Smooth muscle cell (in vitro differentiated cells): ENCODE measurements at regions not wholly inside any gene's neighbourhood (a gene's known extent, or its start where the extent isn't known, plus 50 kb on each side); places are given as distances from the start of the nearest gene placed in this dataset.

Experiments used
- DNase-seq: peaks from one replicate; lab custom pipeline; 2025; ENCODE audit not compliant: unreplicated experiment; lab: John Stamatoyannopoulos, UW
- H2AFZ ChIP-seq: fragments of 200-600 bp; sonication (generic); 2 replicates; pipeline ENCODE4 v1.6.0; 2016; ENCODE audit warnings: antibody characterized with exemption, low read depth, mild to moderate bottlenecking
- H3F3A ChIP-seq: fragments of 200-600 bp; sonication (generic); 2 replicates; pipeline ENCODE4 v1.6.0; 2017; ENCODE audit warnings: antibody characterized with exemption, low read depth
- H3K27ac ChIP-seq: fragments of 200-600 bp; sonication (generic); 2 replicates; pipeline ENCODE4 v1.5.1; 2016; ENCODE audit warnings: low read depth, mild to moderate bottlenecking
- H3K27me3 ChIP-seq: fragments of 200-600 bp; sonication (generic); 2 replicates; pipeline ENCODE4 v1.6.1; 2016; ENCODE audit warnings: low read depth, mild to moderate bottlenecking
- H3K36me3 ChIP-seq: fragments of 200-600 bp; sonication (generic); 2 replicates; pipeline ENCODE4 v1.5.1; 2016; ENCODE audit warnings: low read depth
- H3K4me1 ChIP-seq: fragments of 200-600 bp; sonication (generic); 2 replicates; pipeline ENCODE4 v1.5.1; 2016; ENCODE audit warnings: low read depth
- H3K4me2 ChIP-seq: fragments of 200-600 bp; sonication (generic); 2 replicates; pipeline ENCODE4 v1.6.0; 2016; ENCODE audit warnings: mild to moderate bottlenecking
- H3K4me3 ChIP-seq: fragments of 200-600 bp; sonication (generic); 2 replicates; pipeline ENCODE4 v1.5.1; 2016; ENCODE audit warnings: mild to moderate bottlenecking
- H3K79me2 ChIP-seq: fragments of 200-600 bp; sonication (generic); 2 replicates; pipeline ENCODE4 v1.6.0; 2016; ENCODE audit warnings: low read depth, mild to moderate bottlenecking
- H3K9ac ChIP-seq: fragments of 200-600 bp; sonication (generic); 2 replicates; pipeline ENCODE4 v1.6.0; 2016; ENCODE audit warnings: low read depth
- H3K9me3 ChIP-seq: fragments of 200-600 bp; sonication (generic); replicated peaks from 2 replicates; pipeline ENCODE4 v1.5.1; 2016; ENCODE audit warnings: low read depth
- H4K20me1 ChIP-seq: fragments of 200-600 bp; sonication (generic); 2 replicates; pipeline ENCODE4 v1.6.0; 2016; ENCODE audit warnings: low read depth
- WGBS: methylation state at CpG from one replicate; pipeline ENCODE4 v1.1.7; 2016; ENCODE audit warnings: low lambda C conversion rate; 5-methylcytosine and 5-hydroxymethylcytosine counted together
- TF ChIP-seq, protein P1 (sequence below): fragments of 200-600 bp; sonication (generic); IDR thresholded peaks from 2 replicates; pipeline ENCODE4 v1.5.1; 2017; ENCODE audit warnings: borderline replicate concordance, mild to moderate bottlenecking, antibody characterized with exemption; ENCODE audit not compliant: insufficient read depth, poor library complexity, severe bottlenecking

GRCh38 chr16:17532338-17532995 lies 61.7 kb upstream of the XYLT1 start:
- H3K27me3 ChIP-seq = peaks cover 3% of the 10 kb centered on the region
- no peak overlapping the region for H2AFZ ChIP-seq
- no peak overlapping the region for H3K4me3 ChIP-seq
- no peaks in the 10 kb centered on the region for H3K4me1 ChIP-seq
- H3K4me2 ChIP-seq = no peak overlapping the region
- H3K79me2 ChIP-seq = no peaks in the 10 kb centered on the region
- no peaks in the 10 kb centered on the region for H4K20me1 ChIP-seq
- 79% methylated on average over 8 of the region's 8 CpGs for WGBS
- H3K27ac ChIP-seq = no peak overlapping the region
- DNase-seq = no peak
- no peaks in the 10 kb centered on the region for H3F3A ChIP-seq
- TF ChIP-seq, protein P1, sequence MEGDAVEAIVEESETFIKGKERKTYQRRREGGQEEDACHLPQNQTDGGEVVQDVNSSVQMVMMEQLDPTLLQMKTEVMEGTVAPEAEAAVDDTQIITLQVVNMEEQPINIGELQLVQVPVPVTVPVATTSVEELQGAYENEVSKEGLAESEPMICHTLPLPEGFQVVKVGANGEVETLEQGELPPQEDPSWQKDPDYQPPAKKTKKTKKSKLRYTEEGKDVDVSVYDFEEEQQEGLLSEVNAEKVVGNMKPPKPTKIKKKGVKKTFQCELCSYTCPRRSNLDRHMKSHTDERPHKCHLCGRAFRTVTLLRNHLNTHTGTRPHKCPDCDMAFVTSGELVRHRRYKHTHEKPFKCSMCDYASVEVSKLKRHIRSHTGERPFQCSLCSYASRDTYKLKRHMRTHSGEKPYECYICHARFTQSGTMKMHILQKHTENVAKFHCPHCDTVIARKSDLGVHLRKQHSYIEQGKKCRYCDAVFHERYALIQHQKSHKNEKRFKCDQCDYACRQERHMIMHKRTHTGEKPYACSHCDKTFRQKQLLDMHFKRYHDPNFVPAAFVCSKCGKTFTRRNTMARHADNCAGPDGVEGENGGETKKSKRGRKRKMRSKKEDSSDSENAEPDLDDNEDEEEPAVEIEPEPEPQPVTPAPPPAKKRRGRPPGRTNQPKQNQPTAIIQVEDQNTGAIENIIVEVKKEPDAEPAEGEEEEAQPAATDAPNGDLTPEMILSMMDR = no peak
- H3K36me3 ChIP-seq = no peaks in the 10 kb centered on the region
- no peaks in the 10 kb centered on the region for H3K9me3 ChIP-seq
- no peak overlapping the region for H3K9ac ChIP-seq

DNA sequence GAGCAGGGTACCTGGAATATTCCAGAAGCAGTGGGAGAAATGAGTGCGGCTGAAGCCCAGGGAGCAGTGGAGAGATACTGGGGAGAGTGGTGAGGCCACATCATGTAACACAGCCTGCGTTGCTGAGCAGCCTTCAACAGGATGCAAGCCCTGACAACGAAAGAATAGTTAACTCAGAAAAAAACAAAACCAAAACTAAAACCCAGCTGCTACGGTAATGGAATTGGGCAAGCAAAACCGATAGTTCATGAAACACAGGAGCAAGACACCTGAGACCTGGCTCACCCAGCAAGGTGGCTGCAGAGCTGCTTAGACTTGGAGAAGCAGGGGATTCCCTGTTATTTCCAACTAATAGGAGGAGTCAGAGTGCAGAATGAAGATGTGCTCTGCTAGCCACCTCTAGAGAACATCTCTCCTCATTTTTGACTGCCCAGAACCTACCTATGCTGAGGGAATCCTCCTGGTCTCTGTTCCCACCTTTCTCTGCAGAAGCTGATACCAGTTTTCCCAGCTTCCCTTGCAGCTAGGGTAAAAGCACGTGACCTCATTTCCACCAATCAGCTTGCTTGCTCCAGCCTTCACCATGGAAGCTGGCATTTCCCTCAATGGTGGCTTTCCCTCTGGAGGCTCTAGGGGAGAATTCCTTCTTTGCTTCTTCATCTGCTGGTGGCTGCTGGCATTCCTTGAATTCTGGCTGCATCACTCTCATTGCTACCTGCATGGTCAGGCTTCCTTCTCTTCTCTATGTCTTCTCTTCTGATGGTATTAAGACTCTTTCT lies 59.4 kb upstream of the XYLT1 start:
- DNase-seq = no peak
- Histone ChIP-seq H3K4me2 (no peak overlapping the region), H3K36me3 (no peaks in the 10 kb centered on the region), H4K20me1 (no peaks in the 10 kb centered on the region), H3K27me3 (peaks cover 3% of the 10 kb centered on the region), H3K9me3 (no peaks in the 10 kb centered on the region), H3K27ac (no peak overlapping the region), H3F3A (no peaks in the 10 kb centered on the region), H3K4me1 (no peaks in the 10 kb centered on the region), H3K9ac (no peak overlapping the region), H2AFZ (no peak overlapping the region), H3K79me2 (no peaks in the 10 kb centered on the region), H3K4me3 (no peak overlapping the region)
- WGBS = 94% methylated on average over 6 of the region's 6 CpGs
- TF ChIP-seq, protein P1 = no peak

- Histone ChIP-seq H3K27ac (no peak overlapping the region), H3K4me2 (no peak overlapping the region), H3K4me1 (no peaks in the 10 kb centered on the region), H3K9ac (no peak overlapping the region), H3K9me3 (no peaks in the 10 kb centered on the region), H3K36me3 (no peaks in the 10 kb centered on the region), H3F3A (no peaks in the 10 kb centered on the region), H2AFZ (no peak overlapping the region), H3K79me2 (no peaks in the 10 kb centered on the region), H3K4me3 (no peak overlapping the region), H3K27me3 (no peaks in the 10 kb centered on the region), H4K20me1 (no peaks in the 10 kb centered on the region)
- 94% methylated on average over 4 of the region's 4 CpGs for WGBS
- TF ChIP-seq, protein P1 = no peak
- no peak for DNase-seq
These were observed 56.5 kb upstream of the XYLT1 start for GRCh38 chr16:17526956-17527937.
